ENCODE measurements at regions not wholly inside any gene's neighbourhood (a gene's known extent, or its start where the extent isn't known, plus 50 kb on each side); places are given as distances from the start of the nearest gene placed in this dataset.

DNA sequence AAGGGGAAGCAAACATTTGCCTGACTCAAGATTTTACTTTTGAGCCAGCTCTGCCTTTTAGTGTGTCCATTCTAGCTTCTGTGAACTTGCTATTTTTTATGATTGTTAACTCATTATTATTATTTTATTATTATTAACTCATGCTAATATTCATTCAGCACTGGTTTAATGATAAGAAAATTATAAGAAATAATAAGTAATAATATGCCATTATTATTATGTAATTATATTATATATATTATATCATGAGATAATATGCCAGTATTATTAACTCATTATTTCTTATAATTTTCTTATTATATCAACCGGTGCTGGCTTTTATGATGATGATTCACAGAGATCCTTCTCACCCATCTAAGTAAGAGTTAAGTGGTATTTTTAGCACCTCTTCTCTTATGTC, 79.3 kb upstream of the NPVF start:
- Histone ChIP-seq H3K27ac (ENCODE audit: low read length in 2 of 2) (no peak overlapping the region), H3K4me3 (ENCODE audit: control extremely low read depth in 1 of 5, extremely low read depth in 1 of 5, insufficient read depth in 1 of 5, low read depth in 2 of 5, low read length in 4 of 5) (no peak overlapping the region), H3K36me3 (replicated peaks in 1 of 2; ENCODE audit: control extremely low read depth in 1 of 2, control insufficient read depth in 1 of 2, extremely low read depth in 1 of 2, insufficient read depth in 2 of 2, low read length in 1 of 2) (no peaks in the 10 kb centered on the region), H3K79me2 (ENCODE audit: control insufficient read depth, insufficient read depth, low read length) (no peaks in the 10 kb centered on the region), H3K9ac (ENCODE audit: low read length) (no peak overlapping the region), H4K20me1 (ENCODE audit: control insufficient read depth, insufficient read depth, low read length, poor library complexity, severe bottlenecking) (no peaks in the 10 kb centered on the region), H3K4me2 (replicated peaks; ENCODE audit: low read depth, low read length, poor library complexity, severe bottlenecking) (no peak overlapping the region), H3K9me3 (ENCODE audit: control extremely low read depth in 1 of 3, control insufficient read depth in 2 of 3, insufficient read depth in 1 of 3, low read length in 2 of 3) (no peaks in the 10 kb centered on the region), H3K27me3 (replicated peaks in 1 of 4; ENCODE audit: control extremely low read depth in 1 of 4, control insufficient read depth in 3 of 4, insufficient read depth in 4 of 4, low read length in 3 of 4) (peaks cover 0 to 12% (median 6%) of the 10 kb centered on the region in 4 experiments), H3K4me1 (ENCODE audit: control insufficient read depth in 2 of 2, insufficient read depth in 2 of 2, low read length in 2 of 2) (no peaks in the 10 kb centered on the region), H2AFZ (ENCODE audit: insufficient read depth, low read depth, low read length, poor library complexity, severe bottlenecking) (no peak overlapping the region)
- no peak for TF ChIP-seq CTCF (IDR thresholded peaks at IDR 0.05)
- no peak for TF ChIP-seq EZH2 (IDR thresholded peaks at IDR 0.05; ENCODE audit: borderline replicate concordance, insufficient read depth, low read depth, low read length, poor library complexity, severe bottlenecking)
- ChIA-PET POLR2A (no interaction called here), CTCF (interaction anchor here (0.6 kb wide), 1 partner anchor 258 kb away, joined by 3 read pairs; no protein-coding TSS in a partner anchor)
- H3K9me3 Mint-ChIP-seq (ENCODE audit: insufficient read depth) = no peaks in the 10 kb centered on the region
- no peak overlapping the region for H3K4me3 Mint-ChIP-seq
- no peak for DNase-seq
- H3K27me3 Mint-ChIP-seq = peaks cover 27% of the 10 kb centered on the region
- intact Hi-C loops (cut with micrococcal nuclease) = no loop called here
- no peak overlapping the region for H3K27ac Mint-ChIP-seq
- ATAC-seq (ENCODE audit: low read depth) = no peak
- no CpG with 5 or more reads among the region's 1 CpG for WGBS (ENCODE audit: insufficient coverage)
- no peaks in the 10 kb centered on the region for H3K4me1 Mint-ChIP-seq

GRCh38 chr7:25308246-25308645, 80.0 kb upstream of the NPVF start:
- DNase-seq (no peak), ATAC-seq (ENCODE audit: low read depth) (no peak)
- Histone ChIP-seq H3K27ac (ENCODE audit: low read length in 2 of 2) (no peak overlapping the region), H3K4me2 (replicated peaks; ENCODE audit: low read depth, low read length, poor library complexity, severe bottlenecking) (no peak overlapping the region), H3K4me1 (ENCODE audit: control insufficient read depth in 2 of 2, insufficient read depth in 2 of 2, low read length in 2 of 2) (no peaks in the 10 kb centered on the region), H3K9me3 (ENCODE audit: control extremely low read depth in 1 of 3, control insufficient read depth in 2 of 3, insufficient read depth in 1 of 3, low read length in 2 of 3) (no peaks in the 10 kb centered on the region), H3K27me3 (replicated peaks in 1 of 4; ENCODE audit: control extremely low read depth in 1 of 4, control insufficient read depth in 3 of 4, insufficient read depth in 4 of 4, low read length in 3 of 4) (peaks cover 0 to 11% (median 6%) of the 10 kb centered on the region in 4 experiments), H3K9ac (ENCODE audit: low read length) (no peak overlapping the region), H3K79me2 (ENCODE audit: control insufficient read depth, insufficient read depth, low read length) (no peaks in the 10 kb centered on the region), H3K36me3 (replicated peaks in 1 of 2; ENCODE audit: control extremely low read depth in 1 of 2, control insufficient read depth in 1 of 2, extremely low read depth in 1 of 2, insufficient read depth in 2 of 2, low read length in 1 of 2) (no peaks in the 10 kb centered on the region), H2AFZ (ENCODE audit: insufficient read depth, low read depth, low read length, poor library complexity, severe bottlenecking) (no peak overlapping the region), H3K4me3 (ENCODE audit: control extremely low read depth in 1 of 5, extremely low read depth in 1 of 5, insufficient read depth in 1 of 5, low read depth in 2 of 5, low read length in 4 of 5) (no peak overlapping the region), H4K20me1 (ENCODE audit: control insufficient read depth, insufficient read depth, low read length, poor library complexity, severe bottlenecking) (no peaks in the 10 kb centered on the region)
- Mint-ChIP-seq H3K4me1 (no peaks in the 10 kb centered on the region), H3K4me3 (no peak overlapping the region), H3K9me3 (ENCODE audit: insufficient read depth) (no peaks in the 10 kb centered on the region), H3K27ac (no peak overlapping the region), H3K27me3 (peaks cover 26% of the 10 kb centered on the region)
- intact Hi-C loops (cut with micrococcal nuclease) = no loop called here
- 69% methylated on average over 3 of the region's 4 CpGs for WGBS (ENCODE audit: insufficient coverage)
- CTCF ChIA-PET = no interaction called here
- TF ChIP-seq EZH2 (IDR thresholded peaks at IDR 0.05; ENCODE audit: borderline replicate concordance, insufficient read depth, low read depth, low read length, poor library complexity, severe bottlenecking) (no peak), CTCF (IDR thresholded peaks at IDR 0.05) (no peak)
- POLR2A ChIA-PET = no interaction called here
